ENCODE measurements at regions not wholly inside any gene's neighbourhood (a gene's known extent, or its start where the extent isn't known, plus 50 kb on each side); places are given as distances from the start of the nearest gene placed in this dataset.

DNA sequence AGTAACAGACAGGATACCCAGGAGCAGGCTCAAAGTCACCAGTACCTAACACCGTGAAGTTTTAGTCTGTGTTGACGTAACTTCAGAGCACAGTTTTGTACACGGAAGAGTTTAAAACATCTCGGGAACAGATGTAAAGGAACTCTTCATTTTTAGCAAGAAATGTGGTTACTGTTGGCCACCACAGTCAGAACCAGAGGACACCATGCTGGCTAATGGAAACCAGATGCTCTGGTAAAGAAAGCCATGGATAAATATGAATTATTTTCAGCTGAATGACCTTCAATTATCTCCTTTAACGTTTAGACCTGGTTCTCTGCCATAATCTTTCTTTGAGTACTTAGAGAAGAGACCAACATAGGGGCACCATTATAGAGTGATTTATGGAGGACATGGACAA lies 115.9 kb downstream of the NTMT2 start:
- TF ChIP-seq EZH2phosphoT487 (IDR thresholded peaks at IDR 0.05; ENCODE audit: low read depth): no peak
- TF ChIP-seq, protein P1, sequence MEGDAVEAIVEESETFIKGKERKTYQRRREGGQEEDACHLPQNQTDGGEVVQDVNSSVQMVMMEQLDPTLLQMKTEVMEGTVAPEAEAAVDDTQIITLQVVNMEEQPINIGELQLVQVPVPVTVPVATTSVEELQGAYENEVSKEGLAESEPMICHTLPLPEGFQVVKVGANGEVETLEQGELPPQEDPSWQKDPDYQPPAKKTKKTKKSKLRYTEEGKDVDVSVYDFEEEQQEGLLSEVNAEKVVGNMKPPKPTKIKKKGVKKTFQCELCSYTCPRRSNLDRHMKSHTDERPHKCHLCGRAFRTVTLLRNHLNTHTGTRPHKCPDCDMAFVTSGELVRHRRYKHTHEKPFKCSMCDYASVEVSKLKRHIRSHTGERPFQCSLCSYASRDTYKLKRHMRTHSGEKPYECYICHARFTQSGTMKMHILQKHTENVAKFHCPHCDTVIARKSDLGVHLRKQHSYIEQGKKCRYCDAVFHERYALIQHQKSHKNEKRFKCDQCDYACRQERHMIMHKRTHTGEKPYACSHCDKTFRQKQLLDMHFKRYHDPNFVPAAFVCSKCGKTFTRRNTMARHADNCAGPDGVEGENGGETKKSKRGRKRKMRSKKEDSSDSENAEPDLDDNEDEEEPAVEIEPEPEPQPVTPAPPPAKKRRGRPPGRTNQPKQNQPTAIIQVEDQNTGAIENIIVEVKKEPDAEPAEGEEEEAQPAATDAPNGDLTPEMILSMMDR (IDR thresholded peaks at IDR 0.05; ENCODE audit: low read depth, low read length): no peak

All from OCI-LY3 (cell line).